ENCODE measurements at regions not wholly inside any gene's neighbourhood (a gene's known extent, or its start where the extent isn't known, plus 50 kb on each side); places are given as distances from the start of the nearest gene placed in this dataset.

- Histone ChIP-seq H3K4me1 (ENCODE audit: control insufficient read depth, extremely low read depth, insufficient read depth, low read length) (peaks cover 9% of the 10 kb centered on the region), H2AFZ (ENCODE audit: control insufficient read depth, low read length) (no peak overlapping the region), H3K4me3 (ENCODE audit: control insufficient read depth in 2 of 3, extremely low read depth in 1 of 3, insufficient read depth in 2 of 3, low read depth in 1 of 3, low read length in 3 of 3) (no peak overlapping the region), H3K79me2 (ENCODE audit: control insufficient read depth, insufficient read depth, low read length) (no peaks in the 10 kb centered on the region), H3K27me3 (ENCODE audit: control insufficient read depth, extremely low read depth, insufficient read depth, low read length) (no peaks in the 10 kb centered on the region), H3K9me1 (ENCODE audit: control insufficient read depth, extremely low read depth, insufficient read depth, low read length) (no peaks in the 10 kb centered on the region), H3K9me3 (ENCODE audit: control insufficient read depth, low read depth, low read length) (no peaks in the 10 kb centered on the region), H3K4me2 (ENCODE audit: control insufficient read depth, extremely low read depth, insufficient read depth, low read depth, low read length) (no peak overlapping the region), H3K36me3 (ENCODE audit: control insufficient read depth in 2 of 2, extremely low read depth in 1 of 2, insufficient read depth in 2 of 2, low read length in 2 of 2) (no peaks in the 10 kb centered on the region), H4K20me1 (ENCODE audit: control insufficient read depth, extremely low read depth, insufficient read depth, low read length) (no peaks in the 10 kb centered on the region), H3K9ac (ENCODE audit: control insufficient read depth, extremely low read depth, insufficient read depth, low read length) (no peak overlapping the region), H3K27ac (ENCODE audit: control insufficient read depth, insufficient read depth, low read length) (no peak overlapping the region)
- DNase-seq (ENCODE audit: low read depth, low spot score) = no peak
- peak; percentile 57 for FAIRE-seq
- dilution Hi-C loops (cut with MboI; ENCODE audit: extremely low pct_ligation_motif_present, low sequenced_read_pairs) = no loop called here
- no peak for TF ChIP-seq EZH2 (IDR thresholded peaks at IDR 0.05; ENCODE audit: low read length)
- no peak for TF ChIP-seq CTCF (optimal IDR thresholded peaks at IDR 0.05 in 1 of 3, IDR thresholded peaks at IDR 0.05 in 1 of 3, conservative IDR thresholded peaks at IDR 0.05 in 1 of 3; ENCODE audit: extremely low read depth in 1 of 3, insufficient read depth in 2 of 3, low read length in 3 of 3)
Measured at GRCh38 chr10:57992321-57993077, 275.2 kb downstream of the IPMK start.

GRCh38 chr10:57988964-57989363 is 278.7 kb downstream of the IPMK start:
- dilution Hi-C loops (cut with MboI; ENCODE audit: extremely low pct_ligation_motif_present, low sequenced_read_pairs) = no loop called here
- Histone ChIP-seq H3K9me3 (ENCODE audit: control insufficient read depth, low read depth, low read length) (no peaks in the 10 kb centered on the region), H3K79me2 (ENCODE audit: control insufficient read depth, insufficient read depth, low read length) (no peaks in the 10 kb centered on the region), H4K20me1 (ENCODE audit: control insufficient read depth, extremely low read depth, insufficient read depth, low read length) (no peaks in the 10 kb centered on the region), H3K9ac (ENCODE audit: control insufficient read depth, extremely low read depth, insufficient read depth, low read length) (no peak overlapping the region), H3K9me1 (ENCODE audit: control insufficient read depth, extremely low read depth, insufficient read depth, low read length) (no peaks in the 10 kb centered on the region), H3K27me3 (ENCODE audit: control insufficient read depth, extremely low read depth, insufficient read depth, low read length) (no peaks in the 10 kb centered on the region), H2AFZ (ENCODE audit: control insufficient read depth, low read length) (no peak overlapping the region), H3K27ac (ENCODE audit: control insufficient read depth, insufficient read depth, low read length) (no peak overlapping the region), H3K4me1 (ENCODE audit: control insufficient read depth, extremely low read depth, insufficient read depth, low read length) (peaks cover 9% of the 10 kb centered on the region), H3K4me3 (ENCODE audit: control insufficient read depth in 2 of 3, extremely low read depth in 1 of 3, insufficient read depth in 2 of 3, low read depth in 1 of 3, low read length in 3 of 3) (no peak overlapping the region), H3K4me2 (ENCODE audit: control insufficient read depth, extremely low read depth, insufficient read depth, low read depth, low read length) (no peak overlapping the region), H3K36me3 (ENCODE audit: control insufficient read depth in 2 of 2, extremely low read depth in 1 of 2, insufficient read depth in 2 of 2, low read length in 2 of 2) (no peaks in the 10 kb centered on the region)
- TF ChIP-seq EZH2 (IDR thresholded peaks at IDR 0.05; ENCODE audit: low read length) (no peak), CTCF (optimal IDR thresholded peaks at IDR 0.05 in 1 of 3, IDR thresholded peaks at IDR 0.05 in 1 of 3, conservative IDR thresholded peaks at IDR 0.05 in 1 of 3; ENCODE audit: extremely low read depth in 1 of 3, insufficient read depth in 2 of 3, low read length in 3 of 3) (no peak)
- FAIRE-seq (no peak), DNase-seq (ENCODE audit: low read depth, low spot score) (no peak)

Data from keratinocyte (primary cell).